GM23248 (cell line): ENCODE measurements at regions not wholly inside any gene's neighbourhood (a gene's known extent, or its start where the extent isn't known, plus 50 kb on each side); places are given as distances from the start of the nearest gene placed in this dataset.

Experiments
- EZH2 ChIP-seq: fragments of 200-600 bp; sonication (generic); IDR thresholded peaks from 2 replicates; pipeline ENCODE4 v1.6.1; 2018; ENCODE audit warnings: antibody characterized with exemption, mild to moderate bottlenecking; ENCODE audit not compliant: insufficient read depth, poor library complexity, severe bottlenecking
- EZH2phosphoT487 ChIP-seq: fragments of 200-600 bp; sonication (generic); IDR thresholded peaks from 2 replicates; pipeline ENCODE4 v1.6.1; 2018; ENCODE audit warnings: antibody characterized with exemption, moderate library complexity, mild to moderate bottlenecking, low read depth; ENCODE audit not compliant: insufficient read depth

- TF ChIP-seq EZH2: no peak
- no peak for TF ChIP-seq EZH2phosphoT487
Observed at GRCh38 chr9:135399000-135399649, 80.5 kb upstream of the PPP1R26 start.
